WTC11 (cell line): ENCODE measurements at regions not wholly inside any gene's neighbourhood (a gene's known extent, or its start where the extent isn't known, plus 50 kb on each side); places are given as distances from the start of the nearest gene placed in this dataset.

ENCODE experiments used
- ATAC-seq: fragments of 200-7000 bp; cut with Tn5 transposase; 2 replicates; pipeline ENCODE4 v1.10.0; 2021; ENCODE audit warnings: mild to moderate bottlenecking, moderate library complexity
- CTCF ChIA-PET: fragments of 300-600 bp; sonication (Branson Sonifier 250); formaldehyde crosslinking; loops from one replicate; lab custom pipeline; 2021; ENCODE audit warnings: antibody characterized with exemption; lab: Charles Lee
- POLR2A ChIA-PET: fragments of 350-600 bp; sonication (Branson Sonifier 250); formaldehyde crosslinking; loops from one replicate; lab custom pipeline; 2021; ENCODE audit warnings: antibody characterized with exemption; lab: Charles Lee
- DNase-seq: peaks from one replicate; pipeline ENCODE4 v3.0.0; 2021; ENCODE audit warnings: low spot score
- H3K27ac Mint-ChIP-seq: 2 replicates; pipeline ENCODE4 v1.8.0; 2021; ENCODE audit warnings: mixed read lengths
- H3K27me3 Mint-ChIP-seq: 2 replicates; pipeline ENCODE4 v1.8.0; 2021; ENCODE audit warnings: low read depth, mild to moderate bottlenecking, moderate library complexity, mixed read lengths
- H3K36me3 Mint-ChIP-seq: 2 replicates; pipeline ENCODE4 v1.8.0; 2021; ENCODE audit warnings: mixed read lengths
- H3K4me1 Mint-ChIP-seq: 2 replicates; pipeline ENCODE4 v1.8.0; 2022; ENCODE audit warnings: mixed read lengths
- H3K4me3 Mint-ChIP-seq: 2 replicates; pipeline ENCODE4 v1.8.0; 2021; ENCODE audit warnings: mild to moderate bottlenecking, moderate library complexity, mixed read lengths
- H3K9me3 Mint-ChIP-seq: 2 replicates; pipeline ENCODE4 v1.8.0; 2021; ENCODE audit warnings: mixed read lengths
- ATF1 ChIP-seq: sonication (generic); formaldehyde crosslinking; IDR thresholded peaks from 2 replicates; pipeline ENCODE4 v1.8.1; 2023; ENCODE audit warnings: mild to moderate bottlenecking, moderate library complexity, missing genetic modification reagents
- ELF4 ChIP-seq: sonication (generic); formaldehyde crosslinking; IDR thresholded peaks from 2 replicates; pipeline ENCODE4 v1.8.1; 2022; ENCODE audit warnings: low read depth, mild to moderate bottlenecking, moderate library complexity, missing genetic modification reagents
- FOXJ3 ChIP-seq: sonication (generic); formaldehyde crosslinking; IDR thresholded peaks from 2 replicates; pipeline ENCODE4 v1.9.0; 2021; ENCODE audit warnings: missing genetic modification reagents, mild to moderate bottlenecking, borderline replicate concordance
- GRHL2 ChIP-seq: fragments of 250-450 bp; sonication (Bioruptor Pico); IDR thresholded peaks from 2 replicates; pipeline ENCODE4 v1.8.0; 2022; ENCODE audit warnings: mild to moderate bottlenecking, moderate library complexity; ENCODE audit not compliant: insufficient replicate concordance, severe bottlenecking
- HMGA2 ChIP-seq: fragments of 250-450 bp; sonication (Bioruptor Pico); IDR thresholded peaks from 2 replicates; pipeline ENCODE4 v1.4.0; 2021; ENCODE audit warnings: mild to moderate bottlenecking, moderate library complexity
- KAT7 ChIP-seq: sonication (generic); formaldehyde crosslinking; IDR thresholded peaks from 2 replicates; pipeline ENCODE4 v1.8.1; 2023; ENCODE audit warnings: missing genetic modification reagents, mild to moderate bottlenecking, borderline replicate concordance
- MXD4 ChIP-seq: fragments of 250-450 bp; sonication (Bioruptor Pico); IDR thresholded peaks from 2 replicates; pipeline ENCODE4 v1.8.0; 2021; ENCODE audit warnings: mild to moderate bottlenecking, moderate library complexity, borderline replicate concordance
- NR2C2 ChIP-seq: sonication (generic); formaldehyde crosslinking; IDR thresholded peaks from 2 replicates; pipeline ENCODE4 v1.8.0; 2022; ENCODE audit warnings: mild to moderate bottlenecking, missing genetic modification reagents
- SMAD3 ChIP-seq: sonication (generic); formaldehyde crosslinking; IDR thresholded peaks from 2 replicates; pipeline ENCODE4 v1.8.0; 2022; ENCODE audit warnings: missing genetic modification reagents, mild to moderate bottlenecking, borderline replicate concordance
- SMAD4 ChIP-seq: sonication (generic); formaldehyde crosslinking; IDR thresholded peaks from 2 replicates; pipeline ENCODE4 v1.8.0; 2022; ENCODE audit warnings: mild to moderate bottlenecking, missing genetic modification reagents
- TEAD1 ChIP-seq: sonication (generic); formaldehyde crosslinking; IDR thresholded peaks from 2 replicates; pipeline ENCODE4 v1.8.0; 2022; ENCODE audit warnings: mild to moderate bottlenecking, missing genetic modification reagents
- TP53 ChIP-seq: sonication (generic); formaldehyde crosslinking; IDR thresholded peaks from 2 replicates; pipeline ENCODE4 v1.8.1; 2023; ENCODE audit warnings: mild to moderate bottlenecking, missing genetic modification reagents
- ZNF121 ChIP-seq: sonication (generic); formaldehyde crosslinking; IDR thresholded peaks from 2 replicates; pipeline ENCODE4 v1.8.0; 2023; ENCODE audit warnings: missing genetic modification reagents
- ZNF232 ChIP-seq: sonication (generic); formaldehyde crosslinking; IDR thresholded peaks from 2 replicates; pipeline ENCODE4 v1.8.0; 2022; ENCODE audit warnings: mild to moderate bottlenecking, missing genetic modification reagents
- ZNF317 ChIP-seq: sonication (generic); formaldehyde crosslinking; IDR thresholded peaks from 2 replicates; pipeline ENCODE4 v1.8.1; 2023; ENCODE audit warnings: low read depth, mild to moderate bottlenecking, moderate library complexity, missing genetic modification reagents, borderline replicate concordance
- ZNF671 ChIP-seq: fragments of 250-450 bp; sonication (Bioruptor Pico); IDR thresholded peaks from 2 replicates; pipeline ENCODE4 v1.8.0; 2021; ENCODE audit warnings: mild to moderate bottlenecking
- TF ChIP-seq, protein P1 (sequence below): sonication (generic); formaldehyde crosslinking; IDR thresholded peaks from 2 replicates; pipeline ENCODE4 v1.8.1; 2023; ENCODE audit warnings: mild to moderate bottlenecking, missing genetic modification reagents
- TF ChIP-seq, protein P2 (sequence below): sonication (generic); formaldehyde crosslinking; IDR thresholded peaks from 2 replicates; pipeline ENCODE4 v1.8.0; 2022; ENCODE audit warnings: mild to moderate bottlenecking, missing genetic modification reagents
- TF ChIP-seq, protein P3 (sequence below): sonication (generic); formaldehyde crosslinking; IDR thresholded peaks from 2 replicates; pipeline ENCODE4 v1.8.1; 2023; ENCODE audit warnings: mild to moderate bottlenecking, moderate library complexity, missing genetic modification reagents
- TF ChIP-seq, protein P4 (sequence below): sonication (generic); formaldehyde crosslinking; IDR thresholded peaks from 2 replicates; pipeline ENCODE4 v1.8.1; 2022; ENCODE audit warnings: mild to moderate bottlenecking, moderate library complexity, missing genetic modification reagents
- TF ChIP-seq, protein P5 (sequence below): sonication (generic); formaldehyde crosslinking; conservative IDR thresholded peaks from 2 replicates; pipeline ENCODE4 v1.8.1; 2023; ENCODE audit warnings: mild to moderate bottlenecking, low read depth, missing genetic modification reagents, moderate library complexity
- TF ChIP-seq, protein P6 (sequence below): fragments of 200-600 bp; IDR thresholded peaks from 2 replicates; pipeline ENCODE4 v1.8.0; 2022; ENCODE audit warnings: antibody characterized with exemption

DNA sequence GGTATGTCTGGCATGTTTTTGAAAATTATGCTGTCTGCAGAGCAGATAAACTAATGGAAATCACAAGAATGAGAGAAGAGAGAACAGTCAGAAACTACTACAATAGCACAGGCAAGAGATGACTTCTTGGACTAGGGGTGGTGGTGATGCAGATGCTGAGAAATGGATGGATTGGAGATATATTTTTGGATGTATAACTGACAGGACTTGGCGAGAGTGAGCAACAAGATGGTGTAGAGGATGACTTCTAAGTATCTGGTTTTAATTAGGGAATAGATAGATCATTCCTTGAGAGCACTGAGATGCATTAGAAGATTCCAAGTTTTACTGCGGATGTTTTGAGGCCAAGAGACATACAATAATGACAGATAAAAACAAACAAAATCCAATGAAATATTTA lies 328.2 kb downstream of the PID1 start:
- no peak overlapping the region for H3K27ac Mint-ChIP-seq
- TF ChIP-seq, protein P1, sequence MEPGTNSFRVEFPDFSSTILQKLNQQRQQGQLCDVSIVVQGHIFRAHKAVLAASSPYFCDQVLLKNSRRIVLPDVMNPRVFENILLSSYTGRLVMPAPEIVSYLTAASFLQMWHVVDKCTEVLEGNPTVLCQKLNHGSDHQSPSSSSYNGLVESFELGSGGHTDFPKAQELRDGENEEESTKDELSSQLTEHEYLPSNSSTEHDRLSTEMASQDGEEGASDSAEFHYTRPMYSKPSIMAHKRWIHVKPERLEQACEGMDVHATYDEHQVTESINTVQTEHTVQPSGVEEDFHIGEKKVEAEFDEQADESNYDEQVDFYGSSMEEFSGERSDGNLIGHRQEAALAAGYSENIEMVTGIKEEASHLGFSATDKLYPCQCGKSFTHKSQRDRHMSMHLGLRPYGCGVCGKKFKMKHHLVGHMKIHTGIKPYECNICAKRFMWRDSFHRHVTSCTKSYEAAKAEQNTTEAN (CRISPR knock-in tag), result no peak
- TF ChIP-seq, protein P2, sequence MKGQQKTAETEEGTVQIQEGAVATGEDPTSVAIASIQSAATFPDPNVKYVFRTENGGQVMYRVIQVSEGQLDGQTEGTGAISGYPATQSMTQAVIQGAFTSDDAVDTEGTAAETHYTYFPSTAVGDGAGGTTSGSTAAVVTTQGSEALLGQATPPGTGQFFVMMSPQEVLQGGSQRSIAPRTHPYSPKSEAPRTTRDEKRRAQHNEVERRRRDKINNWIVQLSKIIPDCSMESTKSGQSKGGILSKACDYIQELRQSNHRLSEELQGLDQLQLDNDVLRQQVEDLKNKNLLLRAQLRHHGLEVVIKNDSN (CRISPR knock-in tag), result no peak
- TF ChIP-seq HMGA2 (CRISPR knock-in tag) (no peak), ZNF671 (no peak), ELF4 (no peak), ZNF317 (no peak), KAT7 (CRISPR knock-in tag) (no peak)
- TF ChIP-seq, protein P3, sequence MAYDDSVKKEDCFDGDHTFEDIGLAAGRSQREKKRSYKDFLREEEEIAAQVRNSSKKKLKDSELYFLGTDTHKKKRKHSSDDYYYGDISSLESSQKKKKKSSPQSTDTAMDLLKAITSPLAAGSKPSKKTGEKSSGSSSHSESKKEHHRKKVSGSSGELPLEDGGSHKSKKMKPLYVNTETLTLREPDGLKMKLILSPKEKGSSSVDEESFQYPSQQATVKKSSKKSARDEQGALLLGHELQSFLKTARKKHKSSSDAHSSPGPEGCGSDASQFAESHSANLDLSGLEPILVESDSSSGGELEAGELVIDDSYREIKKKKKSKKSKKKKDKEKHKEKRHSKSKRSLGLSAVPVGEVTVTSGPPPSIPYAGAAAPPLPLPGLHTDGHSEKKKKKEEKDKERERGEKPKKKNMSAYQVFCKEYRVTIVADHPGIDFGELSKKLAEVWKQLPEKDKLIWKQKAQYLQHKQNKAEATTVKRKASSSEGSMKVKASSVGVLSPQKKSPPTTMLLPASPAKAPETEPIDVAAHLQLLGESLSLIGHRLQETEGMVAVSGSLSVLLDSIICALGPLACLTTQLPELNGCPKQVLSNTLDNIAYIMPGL (CRISPR knock-in tag), result no peak
- TF ChIP-seq, protein P4, sequence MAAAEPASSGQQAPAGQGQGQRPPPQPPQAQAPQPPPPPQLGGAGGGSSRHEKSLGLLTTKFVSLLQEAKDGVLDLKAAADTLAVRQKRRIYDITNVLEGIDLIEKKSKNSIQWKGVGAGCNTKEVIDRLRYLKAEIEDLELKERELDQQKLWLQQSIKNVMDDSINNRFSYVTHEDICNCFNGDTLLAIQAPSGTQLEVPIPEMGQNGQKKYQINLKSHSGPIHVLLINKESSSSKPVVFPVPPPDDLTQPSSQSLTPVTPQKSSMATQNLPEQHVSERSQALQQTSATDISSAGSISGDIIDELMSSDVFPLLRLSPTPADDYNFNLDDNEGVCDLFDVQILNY (CRISPR knock-in tag), result no peak
- TF ChIP-seq, all 79 proteins: peak for 0
- ATAC-seq, result no peak
- peaks cover 19% of the 10 kb centered on the region; the same call in 1 of the 2 replicates for H3K9me3 Mint-ChIP-seq
- POLR2A ChIA-PET, result no interaction called here
- H3K36me3 Mint-ChIP-seq, result no peaks in the 10 kb centered on the region
- no peak overlapping the region for H3K4me3 Mint-ChIP-seq
- DNase-seq, result no peak
- H3K4me1 Mint-ChIP-seq, result no peaks in the 10 kb centered on the region
- H3K27me3 Mint-ChIP-seq, result no peaks in the 10 kb centered on the region; the same call in 1 of the 2 replicates
- CTCF ChIA-PET, result no interaction called here

DNA sequence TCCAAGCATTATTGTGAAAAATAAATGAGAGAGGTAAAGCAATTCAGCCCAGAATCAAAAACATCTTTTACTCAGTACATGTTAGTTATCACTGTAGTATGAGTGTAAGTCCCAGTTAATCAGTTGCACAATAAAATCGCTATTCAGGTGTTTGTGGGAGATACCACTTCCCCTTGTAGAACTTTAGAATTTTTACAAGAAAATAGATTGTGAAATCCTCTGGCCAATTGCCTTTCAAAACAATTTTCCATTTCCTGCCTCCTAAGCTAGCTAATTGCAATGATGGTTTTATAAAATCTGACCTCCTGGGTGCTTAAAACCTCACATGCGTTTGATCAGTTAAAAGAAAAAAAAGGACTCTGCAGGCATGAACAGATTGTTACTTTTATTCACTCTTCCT lies 332.5 kb downstream of the PID1 start:
- TF ChIP-seq MXD4 (no peak), ELF4 (no peak), HMGA2 (CRISPR knock-in tag) (no peak), NR2C2 (CRISPR knock-in tag) (no peak), TP53 (no peak), SMAD3 (no peak), ATF1 (CRISPR knock-in tag) (no peak), GRHL2 (no peak), ZNF232 (CRISPR knock-in tag) (no peak), ZNF121 (CRISPR knock-in tag) (no peak), SMAD4 (CRISPR knock-in tag) (no peak), FOXJ3 (CRISPR knock-in tag) (no peak), TEAD1 (CRISPR knock-in tag) (no peak)
- TF ChIP-seq, protein P3 (CRISPR knock-in tag), result no peak
- TF ChIP-seq, protein P5, sequence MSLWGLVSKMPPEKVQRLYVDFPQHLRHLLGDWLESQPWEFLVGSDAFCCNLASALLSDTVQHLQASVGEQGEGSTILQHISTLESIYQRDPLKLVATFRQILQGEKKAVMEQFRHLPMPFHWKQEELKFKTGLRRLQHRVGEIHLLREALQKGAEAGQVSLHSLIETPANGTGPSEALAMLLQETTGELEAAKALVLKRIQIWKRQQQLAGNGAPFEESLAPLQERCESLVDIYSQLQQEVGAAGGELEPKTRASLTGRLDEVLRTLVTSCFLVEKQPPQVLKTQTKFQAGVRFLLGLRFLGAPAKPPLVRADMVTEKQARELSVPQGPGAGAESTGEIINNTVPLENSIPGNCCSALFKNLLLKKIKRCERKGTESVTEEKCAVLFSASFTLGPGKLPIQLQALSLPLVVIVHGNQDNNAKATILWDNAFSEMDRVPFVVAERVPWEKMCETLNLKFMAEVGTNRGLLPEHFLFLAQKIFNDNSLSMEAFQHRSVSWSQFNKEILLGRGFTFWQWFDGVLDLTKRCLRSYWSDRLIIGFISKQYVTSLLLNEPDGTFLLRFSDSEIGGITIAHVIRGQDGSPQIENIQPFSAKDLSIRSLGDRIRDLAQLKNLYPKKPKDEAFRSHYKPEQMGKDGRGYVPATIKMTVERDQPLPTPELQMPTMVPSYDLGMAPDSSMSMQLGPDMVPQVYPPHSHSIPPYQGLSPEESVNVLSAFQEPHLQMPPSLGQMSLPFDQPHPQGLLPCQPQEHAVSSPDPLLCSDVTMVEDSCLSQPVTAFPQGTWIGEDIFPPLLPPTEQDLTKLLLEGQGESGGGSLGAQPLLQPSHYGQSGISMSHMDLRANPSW (CRISPR knock-in tag), result no peak
- TF ChIP-seq, protein P6, sequence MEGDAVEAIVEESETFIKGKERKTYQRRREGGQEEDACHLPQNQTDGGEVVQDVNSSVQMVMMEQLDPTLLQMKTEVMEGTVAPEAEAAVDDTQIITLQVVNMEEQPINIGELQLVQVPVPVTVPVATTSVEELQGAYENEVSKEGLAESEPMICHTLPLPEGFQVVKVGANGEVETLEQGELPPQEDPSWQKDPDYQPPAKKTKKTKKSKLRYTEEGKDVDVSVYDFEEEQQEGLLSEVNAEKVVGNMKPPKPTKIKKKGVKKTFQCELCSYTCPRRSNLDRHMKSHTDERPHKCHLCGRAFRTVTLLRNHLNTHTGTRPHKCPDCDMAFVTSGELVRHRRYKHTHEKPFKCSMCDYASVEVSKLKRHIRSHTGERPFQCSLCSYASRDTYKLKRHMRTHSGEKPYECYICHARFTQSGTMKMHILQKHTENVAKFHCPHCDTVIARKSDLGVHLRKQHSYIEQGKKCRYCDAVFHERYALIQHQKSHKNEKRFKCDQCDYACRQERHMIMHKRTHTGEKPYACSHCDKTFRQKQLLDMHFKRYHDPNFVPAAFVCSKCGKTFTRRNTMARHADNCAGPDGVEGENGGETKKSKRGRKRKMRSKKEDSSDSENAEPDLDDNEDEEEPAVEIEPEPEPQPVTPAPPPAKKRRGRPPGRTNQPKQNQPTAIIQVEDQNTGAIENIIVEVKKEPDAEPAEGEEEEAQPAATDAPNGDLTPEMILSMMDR, result no peak
- TF ChIP-seq, protein P1 (CRISPR knock-in tag), result no peak
- peaks cover 19% of the 10 kb centered on the region for H3K9me3 Mint-ChIP-seq
- H3K27ac Mint-ChIP-seq, result no peak overlapping the region
- H3K27me3 Mint-ChIP-seq, result no peaks in the 10 kb centered on the region; the same call in 1 of the 2 replicates
- H3K4me1 Mint-ChIP-seq, result no peaks in the 10 kb centered on the region
- H3K36me3 Mint-ChIP-seq, result no peaks in the 10 kb centered on the region
- no peak for ATAC-seq
- CTCF ChIA-PET, result no interaction called here
- DNase-seq, result no peak
- no peak overlapping the region for H3K4me3 Mint-ChIP-seq
- POLR2A ChIA-PET, result no interaction called here
